IMR-90 (cell line): ENCODE measurements at regions not wholly inside any gene's neighbourhood (a gene's known extent, or its start where the extent isn't known, plus 50 kb on each side); places are given as distances from the start of the nearest gene placed in this dataset.

ENCODE experiments used
- ATAC-seq: fragments of 200-7000 bp; cut with Tn5 transposase; 2 replicates; pipeline ENCODE4 v1.9.1; 2020; ENCODE audit warnings: low read depth, mild to moderate bottlenecking, moderate library complexity
- BruUV-seq: library from RNA; stranded (reverse); fragments of 400-500 nt; replicated peaks from 2 replicates; lab custom pipeline; 2021; lab: Mats Ljungman, UMichigan
- CTCF ChIA-PET: fragments of 300-600 bp; formaldehyde crosslinking; extraction: SDS; loops from one replicate; lab custom pipeline; 2021; ENCODE audit warnings: antibody characterized with exemption; lab: Yijun Ruan, JAX
- POLR2A ChIA-PET: fragments of 300-600 bp; sonication (Branson Sonifier 250); formaldehyde crosslinking; loops from one replicate; lab custom pipeline; 2022; ENCODE audit warnings: antibody characterized with exemption; ENCODE audit not compliant: unreplicated experiment; lab: Charles Lee
- DNase-seq: peaks from one replicate; pipeline ENCODE4 v3.0.0; 2013
- H2AFZ ChIP-seq: replicated peaks from 2 replicates; pipeline ENCODE3; 2013; ENCODE audit warnings: low read length, mild to moderate bottlenecking; ENCODE audit not compliant: poor library complexity
- H2AK5ac ChIP-seq: 2 replicates; pipeline ENCODE4 v1.6.1; 2013; ENCODE audit warnings: low read depth, low read length, inconsistent platforms
- H2AK9ac ChIP-seq: replicated peaks from 2 replicates; pipeline ENCODE3; 2013; ENCODE audit warnings: mild to moderate bottlenecking, low read depth, low read length, moderate library complexity; ENCODE audit not compliant: poor library complexity
- H2BK120ac ChIP-seq: 2 replicates; pipeline ENCODE4 v1.6.1; 2013; ENCODE audit warnings: low read depth, low read length, inconsistent platforms
- H2BK15ac ChIP-seq: 3 replicates; pipeline ENCODE4 v1.6.1; 2013; ENCODE audit warnings: low read depth, low read length, inconsistent platforms
- H2BK20ac ChIP-seq: 2 replicates; pipeline ENCODE4 v1.6.1; 2013; ENCODE audit warnings: low read depth, mild to moderate bottlenecking, inconsistent platforms, low read length, moderate library complexity
- H2BK5ac ChIP-seq: 2 replicates; pipeline ENCODE4 v1.6.1; 2013; ENCODE audit warnings: mild to moderate bottlenecking, low read depth, low read length, inconsistent platforms; ENCODE audit not compliant: poor library complexity, severe bottlenecking
- H3K14ac ChIP-seq: replicated peaks from 2 replicates; pipeline ENCODE4 v1.6.1; 2013; ENCODE audit warnings: low read depth, low read length, inconsistent platforms
- H3K18ac ChIP-seq: 2 replicates; pipeline ENCODE4 v1.6.1; 2013; ENCODE audit warnings: low read depth, low read length, control low read depth
- H3K23ac ChIP-seq: 2 replicates; pipeline ENCODE4 v1.6.1; 2013; ENCODE audit warnings: low read depth, low read length, inconsistent platforms
- H3K27ac ChIP-seq: 2 replicates; pipeline ENCODE4 v1.5.1; 2013; ENCODE audit warnings: mild to moderate bottlenecking, control low read depth, low read length; ENCODE audit not compliant: insufficient read depth
- H3K27me3 ChIP-seq: 2 replicates; pipeline ENCODE4 v1.6.1; 2013; ENCODE audit warnings: low read length; ENCODE audit not compliant: control insufficient read depth, insufficient read depth
- H3K36me3 ChIP-seq: 2 replicates; pipeline ENCODE4 v1.6.1; 2013; ENCODE audit warnings: low read length, mixed read lengths; ENCODE audit not compliant: control insufficient read depth, insufficient read depth
- H3K4ac ChIP-seq: 2 replicates; pipeline ENCODE4 v1.6.1; 2013; ENCODE audit warnings: low read depth, low read length, inconsistent platforms
- H3K4me1 ChIP-seq: 2 replicates; pipeline ENCODE4 v1.6.1; 2013; ENCODE audit warnings: low read length, mixed read lengths; ENCODE audit not compliant: control insufficient read depth, insufficient read depth
- H3K4me2 ChIP-seq: 2 replicates; pipeline ENCODE4 v1.6.1; 2013; ENCODE audit warnings: low read depth, mild to moderate bottlenecking, control low read depth, low read length, moderate library complexity
- H3K4me3 ChIP-seq: 2 replicates; pipeline ENCODE4 v1.5.1; 2013; ENCODE audit warnings: low read depth, mild to moderate bottlenecking, control low read depth, low read length, moderate library complexity; ENCODE audit not compliant: insufficient read depth
- H3K56ac ChIP-seq: 2 replicates; pipeline ENCODE4 v1.6.1; 2013; ENCODE audit warnings: low read length, inconsistent platforms; ENCODE audit not compliant: insufficient read depth; ENCODE audit errors: extremely low read depth
- H3K79me1 ChIP-seq, 2 experiments: 2 replicates each; pipeline ENCODE4 v1.6.1; 2013; ENCODE audit warnings: low read length in 2 of 2, inconsistent platforms in 1 of 2, low read depth in 1 of 2
- H3K9ac ChIP-seq: 2 replicates; pipeline ENCODE4 v1.6.1; 2013; ENCODE audit warnings: low read depth, low read length, control low read depth
- H3K9me1 ChIP-seq: 2 replicates; pipeline ENCODE4 v1.6.1; 2013; ENCODE audit warnings: low read length, inconsistent platforms; ENCODE audit not compliant: insufficient read depth
- H3K9me3 ChIP-seq: 2 replicates; pipeline ENCODE4 v1.6.1; 2013; ENCODE audit warnings: low read length; ENCODE audit not compliant: control insufficient read depth, insufficient read depth
- H4K20me1 ChIP-seq: 2 replicates; pipeline ENCODE4 v1.6.1; 2013; ENCODE audit warnings: low read length, inconsistent platforms; ENCODE audit not compliant: insufficient read depth
- H4K5ac ChIP-seq: 2 replicates; pipeline ENCODE4 v1.6.1; 2013; ENCODE audit warnings: mild to moderate bottlenecking, low read depth, low read length, control low read depth
- H4K8ac ChIP-seq, 2 experiments: 2 replicates each; pipeline ENCODE4 v1.6.1; 2013; ENCODE audit warnings: low read depth in 2 of 2, low read length in 2 of 2, control low read depth in 1 of 2, inconsistent platforms in 1 of 2
- H4K91ac ChIP-seq: 2 replicates; pipeline ENCODE4 v1.6.1; 2013; ENCODE audit warnings: low read depth, low read length, inconsistent platforms; ENCODE audit not compliant: insufficient read depth
- BHLHE40 ChIP-seq: fragments of 150-350 bp; IDR thresholded peaks from 2 replicates; pipeline ENCODE4 v1.6.1; 2016; ENCODE audit warnings: mild to moderate bottlenecking, low read depth, low read length
- CHD1 ChIP-seq: IDR thresholded peaks from 2 replicates; pipeline ENCODE4 v1.6.1; 2012; ENCODE audit warnings: low read depth, low read length, improper control_type of control experiment
- MAZ ChIP-seq: IDR thresholded peaks from 2 replicates; pipeline ENCODE4 v1.6.1; 2012; ENCODE audit warnings: low read depth, mild to moderate bottlenecking, low read length, improper control_type of control experiment, moderate library complexity, borderline replicate concordance
- MXI1 ChIP-seq: IDR thresholded peaks from 2 replicates; pipeline ENCODE4 v1.6.1; 2012; ENCODE audit warnings: low read depth, mild to moderate bottlenecking, low read length, moderate library complexity, borderline replicate concordance
- POLR2A ChIP-seq: IDR thresholded peaks from 2 replicates; pipeline ENCODE4 v1.6.1; 2012; ENCODE audit warnings: mild to moderate bottlenecking, low read depth, low read length
- SMC3 ChIP-seq: fragments of 150-350 bp; IDR thresholded peaks from 2 replicates; pipeline ENCODE4 v1.6.1; 2016; ENCODE audit warnings: low read depth, mild to moderate bottlenecking, antibody characterized with exemption, low read length, moderate library complexity
- WGBS, 2 experiments: methylation state at CpG; one replicate each; pipeline versions ENCODE4 v1.1.5 to v1.1.7; 2013; ENCODE audit warnings: missing lambda C conversion rate in 2 of 2; ENCODE audit not compliant: insufficient read length in 1 of 2; ENCODE audit errors: extremely low coverage in 2 of 2; 5-methylcytosine and 5-hydroxymethylcytosine counted together
- dilution Hi-C: fragments of 300-500 bp; cut with HindIII; formaldehyde crosslinking; loops from one replicate; pipeline ENCODE4 v1.14.3; 2018; ENCODE audit warnings: low sequenced_read_pairs; ENCODE audit not compliant: unreplicated experiment
- in situ Hi-C: fragments of 300-500 bp; cut with MboI; formaldehyde crosslinking; loops from 3 replicates; pipeline ENCODE4 v1.14.3; 2019; ENCODE audit warnings: low sequenced_read_pairs, inconsistent platforms, mixed read lengths
- intact Hi-C: fragments of 100-400 bp; cut with micrococcal nuclease; formaldehyde crosslinking; loops from 2 replicates; pipeline ENCODE4 v1.10.0; 2022

GRCh38 chr13:56789527-56789926, 351.2 kb upstream of the PRR20A start:
- Histone ChIP-seq H3K27ac (no peak overlapping the region), H2AK5ac (no peak overlapping the region), H2BK15ac (no peak overlapping the region), H3K23ac (no peak overlapping the region), H4K5ac (no peak overlapping the region), H2BK20ac (no peak overlapping the region), H2AK9ac (no peak overlapping the region), H4K20me1 (no peaks in the 10 kb centered on the region), H3K18ac (no peak overlapping the region), H3K27me3 (no peaks in the 10 kb centered on the region), H3K36me3 (no peaks in the 10 kb centered on the region), H2BK120ac (no peak overlapping the region), H3K4me1 (no peaks in the 10 kb centered on the region), H2BK5ac (no peak overlapping the region), H3K9me1 (no peaks in the 10 kb centered on the region), H4K8ac (no peak overlapping the region), H4K91ac (no peak overlapping the region), H3K9me3 (no peaks in the 10 kb centered on the region), H3K9ac (no peak overlapping the region), H3K4ac (no peak overlapping the region), H3K56ac (no peak overlapping the region), H3K4me2 (no peak overlapping the region), H3K79me1 (no peaks in the 10 kb centered on the region), H3K4me3 (no peak overlapping the region), H2AFZ (no peak overlapping the region), H3K14ac (no peak overlapping the region)
- ATAC-seq: no peak
- intact Hi-C loops: no loop called here
- TF ChIP-seq MXI1 (no peak), POLR2A (no peak), CHD1 (no peak), MAZ (no peak), SMC3 (no peak), BHLHE40 (no peak)
- no CpG with 5 or more reads among the region's 2 CpGs for WGBS, 2 experiments
- POLR2A ChIA-PET: no interaction called here
- in situ Hi-C loops: no loop called here
- BruUV-seq: no TSS peak
- no peak for DNase-seq
- CTCF ChIA-PET: no interaction called here
- dilution Hi-C loops: no loop called here
